Endothelial cell (in vitro differentiated cells): ENCODE measurements at regions not wholly inside any gene's neighbourhood (a gene's known extent, or its start where the extent isn't known, plus 50 kb on each side); places are given as distances from the start of the nearest gene placed in this dataset.

Experiments
- DNase-seq: peaks from one replicate; pipeline ENCODE4 v3.0.0; 2021; ENCODE audit warnings: low spot score
- H3K27ac Mint-ChIP-seq: one replicate; pipeline ENCODE4 v1.8.0; 2021; ENCODE audit warnings: mixed read lengths, inconsistent platforms; ENCODE audit not compliant: unreplicated experiment
- H3K27me3 Mint-ChIP-seq: one replicate; pipeline ENCODE4 v1.8.0; 2021; ENCODE audit warnings: mild to moderate bottlenecking, moderate library complexity, mixed read lengths, inconsistent platforms; ENCODE audit not compliant: unreplicated experiment
- H3K36me3 Mint-ChIP-seq: one replicate; pipeline ENCODE4 v1.8.0; 2021; ENCODE audit warnings: mild to moderate bottlenecking, low read depth, mixed read lengths, inconsistent platforms; ENCODE audit not compliant: unreplicated experiment
- H3K4me1 Mint-ChIP-seq: one replicate; pipeline ENCODE4 v1.8.0; 2021; ENCODE audit warnings: mild to moderate bottlenecking, mixed read lengths, inconsistent platforms; ENCODE audit not compliant: unreplicated experiment
- H3K4me3 Mint-ChIP-seq: one replicate; pipeline ENCODE4 v1.8.0; 2021; ENCODE audit warnings: mild to moderate bottlenecking, mixed read lengths, inconsistent platforms; ENCODE audit not compliant: unreplicated experiment
- H3K9me3 Mint-ChIP-seq: one replicate; pipeline ENCODE4 v1.8.0; 2021; ENCODE audit warnings: mixed read lengths, inconsistent platforms; ENCODE audit not compliant: unreplicated experiment
- TF ChIP-seq, protein P1 (sequence below): fragments of 200-600 bp; sonication (generic); IDR thresholded peaks from one replicate; pipeline ENCODE4 v1.5.0; 2021; ENCODE audit warnings: antibody characterized with exemption; ENCODE audit not compliant: unreplicated experiment

DNA sequence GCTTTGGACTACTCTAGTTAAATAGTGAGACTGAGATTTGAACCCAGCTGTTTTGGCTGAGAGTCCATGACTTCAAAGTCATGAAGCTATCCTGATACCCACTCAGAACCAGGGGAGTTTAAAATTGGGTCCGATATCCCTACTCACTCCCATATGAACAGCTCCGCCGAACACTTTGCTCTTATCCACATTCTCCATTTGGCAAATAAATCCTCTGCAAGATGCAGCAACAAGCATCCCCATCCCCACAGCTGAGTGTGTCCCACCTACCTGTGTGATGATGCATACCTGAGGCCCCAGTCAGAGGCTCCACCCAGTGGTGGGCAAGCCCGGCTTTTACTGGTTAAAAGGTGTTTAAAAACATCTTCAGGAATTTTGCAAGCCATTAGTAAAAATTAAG is 108.3 kb upstream of the SLC24A3 start:
- H3K36me3 Mint-ChIP-seq, result no peaks in the 10 kb centered on the region
- no peak overlapping the region for H3K27ac Mint-ChIP-seq
- TF ChIP-seq, protein P1, sequence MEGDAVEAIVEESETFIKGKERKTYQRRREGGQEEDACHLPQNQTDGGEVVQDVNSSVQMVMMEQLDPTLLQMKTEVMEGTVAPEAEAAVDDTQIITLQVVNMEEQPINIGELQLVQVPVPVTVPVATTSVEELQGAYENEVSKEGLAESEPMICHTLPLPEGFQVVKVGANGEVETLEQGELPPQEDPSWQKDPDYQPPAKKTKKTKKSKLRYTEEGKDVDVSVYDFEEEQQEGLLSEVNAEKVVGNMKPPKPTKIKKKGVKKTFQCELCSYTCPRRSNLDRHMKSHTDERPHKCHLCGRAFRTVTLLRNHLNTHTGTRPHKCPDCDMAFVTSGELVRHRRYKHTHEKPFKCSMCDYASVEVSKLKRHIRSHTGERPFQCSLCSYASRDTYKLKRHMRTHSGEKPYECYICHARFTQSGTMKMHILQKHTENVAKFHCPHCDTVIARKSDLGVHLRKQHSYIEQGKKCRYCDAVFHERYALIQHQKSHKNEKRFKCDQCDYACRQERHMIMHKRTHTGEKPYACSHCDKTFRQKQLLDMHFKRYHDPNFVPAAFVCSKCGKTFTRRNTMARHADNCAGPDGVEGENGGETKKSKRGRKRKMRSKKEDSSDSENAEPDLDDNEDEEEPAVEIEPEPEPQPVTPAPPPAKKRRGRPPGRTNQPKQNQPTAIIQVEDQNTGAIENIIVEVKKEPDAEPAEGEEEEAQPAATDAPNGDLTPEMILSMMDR, result no peak
- no peak overlapping the region for H3K4me3 Mint-ChIP-seq
- H3K27me3 Mint-ChIP-seq, result peaks cover 2% of the 10 kb centered on the region
- no peaks in the 10 kb centered on the region for H3K9me3 Mint-ChIP-seq
- H3K4me1 Mint-ChIP-seq, result no peaks in the 10 kb centered on the region
- DNase-seq, result no peak

DNA sequence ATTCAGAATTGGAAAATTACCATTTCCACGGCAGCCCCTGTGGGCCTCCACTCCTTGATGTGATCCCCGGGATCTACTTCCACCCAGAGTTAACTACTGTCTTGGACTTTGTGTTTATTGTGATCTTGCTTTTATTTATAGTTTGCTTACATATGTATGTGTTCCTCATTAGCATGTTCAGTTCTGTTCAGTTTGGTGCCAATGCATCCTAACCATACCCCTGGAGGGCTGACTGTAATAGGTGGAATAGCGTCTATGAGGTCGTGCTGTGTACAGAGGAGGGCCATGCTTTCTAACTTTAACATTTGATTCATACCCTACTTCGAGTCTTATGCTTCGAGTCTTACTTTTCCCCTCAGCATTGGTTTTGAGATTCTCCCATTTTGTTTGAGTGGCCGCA is 104.3 kb upstream of the SLC24A3 start:
- Mint-ChIP-seq H3K27ac (no peak overlapping the region), H3K9me3 (no peaks in the 10 kb centered on the region), H3K4me3 (no peak overlapping the region), H3K36me3 (no peaks in the 10 kb centered on the region), H3K4me1 (no peaks in the 10 kb centered on the region), H3K27me3 (peaks cover 2% of the 10 kb centered on the region)
- DNase-seq, result no peak
- TF ChIP-seq, protein P1, result no peak

DNA sequence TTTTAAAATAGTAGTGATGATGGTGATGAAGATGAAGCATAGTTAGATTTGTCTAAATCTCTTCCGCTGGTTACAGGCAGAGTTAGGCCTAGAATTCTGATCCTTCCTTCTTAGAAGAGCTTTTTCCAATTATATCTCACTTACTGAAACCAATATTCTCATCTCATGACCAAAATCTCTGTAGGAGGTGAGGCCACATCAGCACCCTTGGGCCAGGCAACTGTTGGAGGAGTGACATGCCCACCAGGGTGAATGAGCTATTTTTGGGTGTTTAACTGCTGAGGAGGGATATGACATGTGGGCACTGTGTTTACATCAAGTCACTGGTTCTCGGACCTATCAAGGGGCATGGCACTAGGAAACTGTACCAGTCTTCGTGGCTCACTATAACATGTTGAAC is 102.2 kb upstream of the SLC24A3 start:
- Mint-ChIP-seq H3K9me3 (no peaks in the 10 kb centered on the region), H3K4me3 (no peak overlapping the region)

DNA sequence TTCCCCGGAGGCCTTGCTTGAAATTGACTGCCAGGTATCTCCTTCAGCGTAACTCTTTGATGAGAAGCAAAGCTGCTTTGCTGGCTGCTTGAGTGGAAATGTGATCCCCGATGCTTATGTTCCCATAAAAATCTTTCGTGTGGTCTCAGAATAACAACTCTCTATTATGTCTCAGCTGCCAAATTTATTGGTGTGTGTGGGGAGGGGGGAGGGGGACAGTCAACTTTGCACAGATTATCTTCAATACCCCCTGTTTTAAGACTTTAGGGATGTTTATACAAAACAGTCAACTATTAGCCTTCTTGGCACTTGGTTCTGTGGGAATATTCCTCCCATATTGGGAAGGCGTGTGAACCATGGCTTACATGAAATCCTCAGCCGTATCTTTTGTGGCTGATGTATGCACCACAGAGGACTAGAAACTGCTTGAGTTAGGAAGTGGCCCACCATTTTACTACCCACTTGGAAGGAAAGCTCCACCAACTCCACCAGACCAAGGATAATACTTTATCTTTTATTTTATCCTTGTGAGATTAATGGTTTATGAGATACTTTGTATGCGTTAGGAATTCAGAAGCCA is 101.5 kb upstream of the SLC24A3 start:
- Mint-ChIP-seq H3K36me3 (no peaks in the 10 kb centered on the region), H3K4me3 (no peak overlapping the region), H3K4me1 (no peaks in the 10 kb centered on the region), H3K27me3 (peaks cover 2% of the 10 kb centered on the region), H3K9me3 (no peaks in the 10 kb centered on the region), H3K27ac (no peak overlapping the region)
- DNase-seq, result no peak
- TF ChIP-seq, protein P1, result no peak

More for the DNA sequence above, 102.2 kb upstream of the SLC24A3 start:
- H3K36me3 Mint-ChIP-seq, result no peaks in the 10 kb centered on the region
- peaks cover 2% of the 10 kb centered on the region for H3K27me3 Mint-ChIP-seq
- no peaks in the 10 kb centered on the region for H3K4me1 Mint-ChIP-seq
- H3K27ac Mint-ChIP-seq, result no peak overlapping the region
- TF ChIP-seq, protein P1, result no peak
- no peak for DNase-seq

DNA sequence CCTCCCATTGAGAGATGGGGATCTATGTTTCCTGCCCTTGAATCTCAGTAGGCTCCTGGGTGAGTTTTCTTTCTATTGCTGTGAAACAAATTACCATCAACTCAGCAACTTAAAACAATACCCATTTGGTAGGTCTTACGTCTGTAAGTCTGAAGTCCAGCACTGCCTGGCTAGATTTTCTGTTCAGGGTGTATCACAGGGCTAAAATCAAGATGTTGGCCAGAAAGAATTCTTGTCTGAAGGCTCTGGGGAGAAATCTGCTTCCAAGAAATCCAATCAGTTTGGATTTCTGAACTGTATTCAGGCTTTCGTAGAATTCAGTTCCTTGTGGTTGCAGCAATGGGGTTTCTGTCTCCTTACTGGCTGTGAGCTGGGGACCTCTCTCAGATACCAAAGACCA is 99.6 kb upstream of the SLC24A3 start:
- Mint-ChIP-seq H3K4me1 (no peaks in the 10 kb centered on the region), H3K4me3 (no peak overlapping the region)

More for the DNA sequence above, 99.6 kb upstream of the SLC24A3 start:
- TF ChIP-seq, protein P1, result no peak
- Mint-ChIP-seq H3K36me3 (no peaks in the 10 kb centered on the region), H3K27me3 (peaks cover 2% of the 10 kb centered on the region), H3K9me3 (no peaks in the 10 kb centered on the region), H3K27ac (no peak overlapping the region)
- no peak for DNase-seq
